GM23338 (cell line): ENCODE measurements at regions not wholly inside any gene's neighbourhood (a gene's known extent, or its start where the extent isn't known, plus 50 kb on each side); places are given as distances from the start of the nearest gene placed in this dataset.

Experiments
- ATAC-seq: fragments of 200-7000 bp; cut with Tn5 transposase; 3 replicates; pipeline ENCODE4 v1.9.1; 2020
- DNase-seq: peaks from one replicate; pipeline ENCODE4 v3.0.0-alpha.2; 2015; ENCODE audit warnings: low spot score
- H2AFZ ChIP-seq: fragments of 200-600 bp; sonication (generic); 2 replicates; pipeline ENCODE4 v1.8.0; 2016; ENCODE audit warnings: antibody characterized with exemption, mild to moderate bottlenecking, moderate library complexity
- H3F3A ChIP-seq: fragments of 200-600 bp; sonication (generic); replicated peaks from 2 replicates; pipeline ENCODE4 v1.8.0; 2017; ENCODE audit warnings: antibody characterized with exemption, mixed run types, low read depth
- H3K27ac ChIP-seq: fragments of 200-600 bp; sonication (generic); 2 replicates; pipeline ENCODE4 v1.6.1; 2016; ENCODE audit warnings: low read depth
- H3K27me3 ChIP-seq: fragments of 200-600 bp; sonication (generic); 2 replicates; pipeline ENCODE4 v1.8.0; 2016; ENCODE audit warnings: mild to moderate bottlenecking, mixed run types, moderate library complexity; ENCODE audit not compliant: insufficient read depth
- H3K36me3 ChIP-seq: fragments of 200-600 bp; sonication (generic); 2 replicates; pipeline ENCODE4 v1.8.0; 2016; ENCODE audit warnings: mild to moderate bottlenecking; ENCODE audit not compliant: insufficient read depth
- H3K4me1 ChIP-seq: fragments of 200-600 bp; sonication (generic); 2 replicates; pipeline ENCODE4 v1.8.0; 2016; ENCODE audit warnings: mild to moderate bottlenecking, moderate library complexity; ENCODE audit not compliant: insufficient read depth
- H3K4me2 ChIP-seq: fragments of 200-600 bp; sonication (generic); 2 replicates; pipeline ENCODE4 v1.7.1; 2017; ENCODE audit warnings: mixed run types
- H3K4me3 ChIP-seq: fragments of 200-600 bp; sonication (generic); 2 replicates; pipeline ENCODE4 v1.6.1; 2016; ENCODE audit warnings: mixed run types
- H3K79me2 ChIP-seq: fragments of 200-600 bp; sonication (generic); replicated peaks from 2 replicates; pipeline ENCODE4 v1.8.0; 2017; ENCODE audit warnings: mild to moderate bottlenecking; ENCODE audit not compliant: insufficient read depth
- H3K9me2 ChIP-seq: fragments of 200-600 bp; sonication (generic); 2 replicates; pipeline ENCODE4 v1.8.0; 2017; ENCODE audit not compliant: insufficient read depth
- H4K20me1 ChIP-seq: fragments of 200-600 bp; sonication (generic); replicated peaks from 2 replicates; pipeline ENCODE4 v1.8.0; 2017; ENCODE audit warnings: mild to moderate bottlenecking; ENCODE audit not compliant: insufficient read depth
- H3K27ac Mint-ChIP-seq: 2 replicates; pipeline ENCODE4 v1.8.0; 2020; ENCODE audit warnings: inconsistent platforms, mild to moderate bottlenecking, moderate library complexity, mixed read lengths
- H3K27me3 Mint-ChIP-seq: 3 replicates; pipeline ENCODE4 v1.8.0; 2022; ENCODE audit warnings: low read depth, mild to moderate bottlenecking, moderate library complexity, mixed read lengths, inconsistent platforms; ENCODE audit not compliant: insufficient read depth, poor library complexity
- H3K36me3 Mint-ChIP-seq: 3 replicates; pipeline ENCODE4 v1.8.0; 2021; ENCODE audit warnings: low read depth, mild to moderate bottlenecking, inconsistent platforms, moderate library complexity, mixed read lengths
- H3K4me1 Mint-ChIP-seq: 3 replicates; pipeline ENCODE4 v1.8.0; 2020; ENCODE audit warnings: mild to moderate bottlenecking, inconsistent platforms, mixed read lengths
- H3K4me3 Mint-ChIP-seq: 3 replicates; pipeline ENCODE4 v1.8.0; 2021; ENCODE audit warnings: moderate library complexity, mild to moderate bottlenecking, inconsistent platforms, mixed read lengths
- H3K9me3 Mint-ChIP-seq: 3 replicates; pipeline ENCODE4 v1.8.0; 2020; ENCODE audit warnings: moderate library complexity, mild to moderate bottlenecking, inconsistent platforms, mixed read lengths
- CREB1 ChIP-seq: fragments of 250-450 bp; sonication (Bioruptor Pico); IDR thresholded peaks from 2 replicates; pipeline ENCODE4 v1.5.0; 2020; ENCODE audit warnings: low read depth, mild to moderate bottlenecking, moderate library complexity
- EZH2phosphoT487 ChIP-seq: fragments of 200-600 bp; sonication (generic); IDR thresholded peaks from one replicate; pipeline ENCODE4 v1.8.1; 2018; ENCODE audit warnings: antibody characterized with exemption; ENCODE audit not compliant: unreplicated experiment
- JUNB ChIP-seq: IDR thresholded peaks from one replicate; pipeline ENCODE4 v1.6.1; 2016; ENCODE audit warnings: antibody characterized with exemption; ENCODE audit not compliant: unreplicated experiment
- NANOG ChIP-seq: IDR thresholded peaks from 2 replicates; pipeline ENCODE4 v1.6.1; 2016; ENCODE audit warnings: antibody characterized with exemption, borderline replicate concordance
- POLR2AphosphoS5 ChIP-seq: IDR thresholded peaks from 2 replicates; pipeline ENCODE4 v1.6.1; 2016; ENCODE audit warnings: antibody characterized with exemption, low read depth
- ZNF331 ChIP-seq: fragments of 250-450 bp; sonication (Bioruptor Pico); IDR thresholded peaks from 2 replicates; pipeline ENCODE4 v1.5.0; 2020; ENCODE audit warnings: low read depth, mild to moderate bottlenecking, moderate library complexity
- TF ChIP-seq, protein P1 (sequence below): IDR thresholded peaks from one replicate; pipeline ENCODE4 v1.6.1; 2018; ENCODE audit warnings: antibody characterized with exemption; ENCODE audit not compliant: unreplicated experiment
- TF ChIP-seq, protein P2 (sequence below): fragments of 250-450 bp; sonication (Bioruptor Pico); IDR thresholded peaks from 2 replicates; pipeline ENCODE4 v1.5.0; 2020; ENCODE audit warnings: mild to moderate bottlenecking, moderate library complexity

DNA sequence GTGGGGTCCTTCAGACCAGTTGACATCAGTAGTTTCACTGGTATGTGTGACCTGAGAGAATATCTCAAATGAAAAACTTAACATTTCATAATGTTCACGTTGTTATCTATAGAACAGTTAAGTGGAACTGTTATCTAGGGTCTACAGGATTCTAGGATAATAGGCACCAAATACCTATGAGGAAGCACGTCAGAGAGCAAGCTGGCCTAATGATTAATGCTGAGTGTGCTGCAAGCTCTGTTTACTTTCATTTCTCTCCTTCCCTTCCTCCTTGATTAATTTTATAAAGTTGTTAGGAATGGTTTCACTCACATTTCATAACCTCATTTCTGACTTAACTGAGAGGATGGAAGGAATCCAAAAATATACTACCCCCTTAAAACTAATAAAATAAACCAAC lies 362.5 kb upstream of the ZNF717 start:
- Mint-ChIP-seq H3K27ac (no peak overlapping the region), H3K9me3 (no peaks in the 10 kb centered on the region), H3K27me3 (no peaks in the 10 kb centered on the region), H3K36me3 (peaks cover 6% of the 10 kb centered on the region; the same call in 1 of the 3 replicates), H3K4me3 (no peak overlapping the region), H3K4me1 (peaks cover 9% of the 10 kb centered on the region)
- no peak for ATAC-seq
- Histone ChIP-seq H3K27me3 (no peaks in the 10 kb centered on the region), H3K4me1 (peaks cover 10% of the 10 kb centered on the region; the same call in 1 of the 2 replicates), H3K4me2 (no peak overlapping the region), H3K4me3 (no peak overlapping the region), H3F3A (no peaks in the 10 kb centered on the region), H3K36me3 (no peaks in the 10 kb centered on the region; the same call in 1 of the 2 replicates), H4K20me1 (no peaks in the 10 kb centered on the region), H3K79me2 (no peaks in the 10 kb centered on the region), H2AFZ (no peak overlapping the region), H3K27ac (no peak overlapping the region), H3K9me2 (no peaks in the 10 kb centered on the region)
- no peak for DNase-seq
- TF ChIP-seq, protein P1, sequence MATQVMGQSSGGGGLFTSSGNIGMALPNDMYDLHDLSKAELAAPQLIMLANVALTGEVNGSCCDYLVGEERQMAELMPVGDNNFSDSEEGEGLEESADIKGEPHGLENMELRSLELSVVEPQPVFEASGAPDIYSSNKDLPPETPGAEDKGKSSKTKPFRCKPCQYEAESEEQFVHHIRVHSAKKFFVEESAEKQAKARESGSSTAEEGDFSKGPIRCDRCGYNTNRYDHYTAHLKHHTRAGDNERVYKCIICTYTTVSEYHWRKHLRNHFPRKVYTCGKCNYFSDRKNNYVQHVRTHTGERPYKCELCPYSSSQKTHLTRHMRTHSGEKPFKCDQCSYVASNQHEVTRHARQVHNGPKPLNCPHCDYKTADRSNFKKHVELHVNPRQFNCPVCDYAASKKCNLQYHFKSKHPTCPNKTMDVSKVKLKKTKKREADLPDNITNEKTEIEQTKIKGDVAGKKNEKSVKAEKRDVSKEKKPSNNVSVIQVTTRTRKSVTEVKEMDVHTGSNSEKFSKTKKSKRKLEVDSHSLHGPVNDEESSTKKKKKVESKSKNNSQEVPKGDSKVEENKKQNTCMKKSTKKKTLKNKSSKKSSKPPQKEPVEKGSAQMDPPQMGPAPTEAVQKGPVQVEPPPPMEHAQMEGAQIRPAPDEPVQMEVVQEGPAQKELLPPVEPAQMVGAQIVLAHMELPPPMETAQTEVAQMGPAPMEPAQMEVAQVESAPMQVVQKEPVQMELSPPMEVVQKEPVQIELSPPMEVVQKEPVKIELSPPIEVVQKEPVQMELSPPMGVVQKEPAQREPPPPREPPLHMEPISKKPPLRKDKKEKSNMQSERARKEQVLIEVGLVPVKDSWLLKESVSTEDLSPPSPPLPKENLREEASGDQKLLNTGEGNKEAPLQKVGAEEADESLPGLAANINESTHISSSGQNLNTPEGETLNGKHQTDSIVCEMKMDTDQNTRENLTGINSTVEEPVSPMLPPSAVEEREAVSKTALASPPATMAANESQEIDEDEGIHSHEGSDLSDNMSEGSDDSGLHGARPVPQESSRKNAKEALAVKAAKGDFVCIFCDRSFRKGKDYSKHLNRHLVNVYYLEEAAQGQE, result no peak
- TF ChIP-seq EZH2phosphoT487 (no peak), CREB1 (CRISPR knock-in tag) (no peak), ZNF331 (CRISPR knock-in tag) (no peak)

DNA sequence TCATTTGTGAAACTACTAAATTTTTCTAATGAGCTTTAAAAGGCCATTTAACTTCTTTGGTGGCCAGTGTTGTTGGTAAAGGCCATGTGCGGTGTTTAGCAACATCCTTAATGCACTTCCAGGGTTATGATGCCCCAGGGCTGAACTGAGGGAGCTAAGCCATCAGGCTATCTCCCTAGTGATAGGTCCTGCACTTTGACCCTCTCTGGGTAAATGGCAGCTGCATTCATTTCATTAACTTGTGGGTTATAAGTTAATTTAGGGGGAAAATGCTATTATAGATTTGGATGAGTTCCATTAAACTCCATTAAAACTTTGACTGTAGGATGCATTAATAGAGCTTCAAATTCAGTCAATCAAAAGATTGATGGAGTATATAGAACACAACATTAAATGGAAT lies 366.7 kb upstream of the ZNF717 start:
- DNase-seq (no peak), ATAC-seq (no peak)
- Histone ChIP-seq H3F3A (no peaks in the 10 kb centered on the region), H3K27ac (no peak overlapping the region), H3K79me2 (no peaks in the 10 kb centered on the region), H3K27me3 (no peaks in the 10 kb centered on the region), H3K9me2 (no peaks in the 10 kb centered on the region), H2AFZ (no peak overlapping the region), H3K4me1 (no peaks in the 10 kb centered on the region), H3K4me3 (no peak overlapping the region), H3K4me2 (no peak overlapping the region), H3K36me3 (no peaks in the 10 kb centered on the region; the same call in 1 of the 2 replicates), H4K20me1 (no peaks in the 10 kb centered on the region)
- Mint-ChIP-seq H3K36me3 (0 out of 3 replicates have a peak, but pooled peaks cover 3% of the 10 kb centered on the region), H3K27ac (no peak overlapping the region), H3K4me1 (no peaks in the 10 kb centered on the region), H3K9me3 (no peaks in the 10 kb centered on the region), H3K27me3 (no peaks in the 10 kb centered on the region), H3K4me3 (no peak overlapping the region)
- no peak for TF ChIP-seq JUNB
- TF ChIP-seq NANOG, result no peak
- TF ChIP-seq, protein P1, result no peak
- TF ChIP-seq, protein P2, sequence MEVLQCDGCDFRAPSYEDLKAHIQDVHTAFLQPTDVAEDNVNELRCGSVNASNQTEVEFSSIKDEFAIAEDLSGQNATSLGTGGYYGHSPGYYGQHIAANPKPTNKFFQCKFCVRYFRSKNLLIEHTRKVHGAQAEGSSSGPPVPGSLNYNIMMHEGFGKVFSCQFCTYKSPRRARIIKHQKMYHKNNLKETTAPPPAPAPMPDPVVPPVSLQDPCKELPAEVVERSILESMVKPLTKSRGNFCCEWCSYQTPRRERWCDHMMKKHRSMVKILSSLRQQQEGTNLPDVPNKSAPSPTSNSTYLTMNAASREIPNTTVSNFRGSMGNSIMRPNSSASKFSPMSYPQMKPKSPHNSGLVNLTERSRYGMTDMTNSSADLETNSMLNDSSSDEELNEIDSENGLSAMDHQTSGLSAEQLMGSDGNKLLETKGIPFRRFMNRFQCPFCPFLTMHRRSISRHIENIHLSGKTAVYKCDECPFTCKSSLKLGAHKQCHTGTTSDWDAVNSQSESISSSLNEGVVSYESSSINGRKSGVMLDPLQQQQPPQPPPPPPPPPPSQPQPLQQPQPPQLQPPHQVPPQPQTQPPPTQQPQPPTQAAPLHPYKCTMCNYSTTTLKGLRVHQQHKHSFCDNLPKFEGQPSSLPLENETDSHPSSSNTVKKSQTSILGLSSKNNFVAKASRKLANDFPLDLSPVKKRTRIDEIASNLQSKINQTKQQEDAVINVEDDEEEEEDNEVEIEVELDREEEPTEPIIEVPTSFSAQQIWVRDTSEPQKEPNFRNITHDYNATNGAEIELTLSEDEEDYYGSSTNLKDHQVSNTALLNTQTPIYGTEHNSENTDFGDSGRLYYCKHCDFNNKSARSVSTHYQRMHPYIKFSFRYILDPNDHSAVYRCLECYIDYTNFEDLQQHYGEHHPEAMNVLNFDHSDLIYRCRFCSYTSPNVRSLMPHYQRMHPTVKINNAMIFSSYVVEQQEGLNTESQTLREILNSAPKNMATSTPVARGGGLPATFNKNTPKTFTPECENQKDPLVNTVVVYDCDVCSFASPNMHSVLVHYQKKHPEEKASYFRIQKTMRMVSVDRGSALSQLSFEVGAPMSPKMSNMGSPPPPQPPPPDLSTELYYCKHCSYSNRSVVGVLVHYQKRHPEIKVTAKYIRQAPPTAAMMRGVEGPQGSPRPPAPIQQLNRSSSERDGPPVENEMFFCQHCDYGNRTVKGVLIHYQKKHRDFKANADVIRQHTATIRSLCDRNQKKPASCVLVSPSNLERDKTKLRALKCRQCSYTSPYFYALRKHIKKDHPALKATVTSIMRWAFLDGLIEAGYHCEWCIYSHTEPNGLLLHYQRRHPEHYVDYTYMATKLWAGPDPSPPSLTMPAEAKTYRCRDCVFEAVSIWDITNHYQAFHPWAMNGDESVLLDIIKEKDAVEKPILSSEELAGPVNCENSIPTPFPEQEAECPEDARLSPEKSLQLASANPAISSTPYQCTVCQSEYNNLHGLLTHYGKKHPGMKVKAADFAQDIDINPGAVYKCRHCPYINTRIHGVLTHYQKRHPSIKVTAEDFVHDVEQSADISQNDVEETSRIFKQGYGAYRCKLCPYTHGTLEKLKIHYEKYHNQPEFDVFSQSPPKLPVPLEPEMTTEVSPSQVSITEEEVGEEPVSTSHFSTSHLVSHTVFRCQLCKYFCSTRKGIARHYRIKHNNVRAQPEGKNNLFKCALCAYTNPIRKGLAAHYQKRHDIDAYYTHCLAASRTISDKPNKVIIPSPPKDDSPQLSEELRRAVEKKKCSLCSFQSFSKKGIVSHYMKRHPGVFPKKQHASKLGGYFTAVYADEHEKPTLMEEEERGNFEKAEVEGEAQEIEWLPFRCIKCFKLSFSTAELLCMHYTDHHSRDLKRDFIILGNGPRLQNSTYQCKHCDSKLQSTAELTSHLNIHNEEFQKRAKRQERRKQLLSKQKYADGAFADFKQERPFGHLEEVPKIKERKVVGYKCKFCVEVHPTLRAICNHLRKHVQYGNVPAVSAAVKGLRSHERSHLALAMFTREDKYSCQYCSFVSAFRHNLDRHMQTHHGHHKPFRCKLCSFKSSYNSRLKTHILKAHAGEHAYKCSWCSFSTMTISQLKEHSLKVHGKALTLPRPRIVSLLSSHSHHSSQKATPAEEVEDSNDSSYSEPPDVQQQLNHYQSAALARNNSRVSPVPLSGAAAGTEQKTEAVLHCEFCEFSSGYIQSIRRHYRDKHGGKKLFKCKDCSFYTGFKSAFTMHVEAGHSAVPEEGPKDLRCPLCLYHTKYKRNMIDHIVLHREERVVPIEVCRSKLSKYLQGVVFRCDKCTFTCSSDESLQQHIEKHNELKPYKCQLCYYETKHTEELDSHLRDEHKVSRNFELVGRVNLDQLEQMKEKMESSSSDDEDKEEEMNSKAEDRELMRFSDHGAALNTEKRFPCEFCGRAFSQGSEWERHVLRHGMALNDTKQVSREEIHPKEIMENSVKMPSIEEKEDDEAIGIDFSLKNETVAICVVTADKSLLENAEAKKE (CRISPR knock-in tag), result no peak
- TF ChIP-seq POLR2AphosphoS5, result no peak
